GM18519 (cell line): ENCODE measurements at regions not wholly inside any gene's neighbourhood (a gene's known extent, or its start where the extent isn't known, plus 50 kb on each side); places are given as distances from the start of the nearest gene placed in this dataset.
"Not testable (repeated sequence)": the region's sequence is repeated elsewhere in the genome, so short reads cannot be mapped to it uniquely, and the experiment has no call there.

Experiments used
- ATAC-seq: cut with Tn5 transposase; IDR thresholded peaks from one replicate; pipeline ENCODE4 v1.9.1; 2021; ENCODE audit warnings: mild to moderate bottlenecking, moderate library complexity; ENCODE audit not compliant: unreplicated experiment, low FRiP score

DNA sequence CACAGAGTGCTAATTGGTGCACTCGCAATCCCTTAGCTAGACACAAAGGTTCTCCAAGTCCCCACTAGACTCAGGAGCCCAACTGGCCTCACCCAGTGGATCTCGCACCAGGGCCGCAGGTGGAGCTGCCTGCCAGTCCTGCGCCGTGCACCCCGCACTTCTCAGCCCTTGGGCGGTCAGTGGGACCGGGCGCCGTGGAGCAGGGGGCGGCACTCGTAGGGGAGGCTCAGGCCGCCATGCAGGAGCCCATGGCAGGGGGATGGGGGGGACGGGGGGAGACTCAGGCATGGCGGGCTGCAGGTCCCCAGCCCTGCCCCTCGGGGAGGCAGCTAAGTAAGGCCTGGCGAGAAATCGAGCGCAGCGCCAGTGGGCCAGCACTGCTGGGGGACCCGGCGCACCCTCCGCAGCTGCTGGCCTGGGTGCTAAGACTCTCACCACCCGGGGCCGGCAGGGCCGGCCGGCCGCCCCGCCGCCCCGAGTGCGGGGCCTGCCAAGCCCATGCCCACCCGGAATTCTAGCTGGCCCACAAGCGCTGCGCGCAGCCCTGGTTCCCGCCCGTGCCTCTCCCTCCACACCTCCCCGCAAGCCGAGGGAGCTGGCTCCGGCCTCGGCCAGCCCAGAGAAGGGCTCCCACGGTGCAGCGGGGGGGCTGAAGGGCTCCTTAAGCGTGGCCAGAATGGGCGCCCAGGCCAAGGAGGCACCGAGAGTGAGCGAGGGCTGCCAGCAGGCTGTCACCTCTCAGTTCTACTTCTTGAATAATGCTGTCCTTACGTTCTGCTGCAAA, 258.2 kb downstream of the GALC start:
- not testable (repeated sequence) for ATAC-seq

- ATAC-seq, result not testable (repeated sequence)
These were observed 259.9 kb downstream of the GALC start for GRCh38 chr14:87733115-87733514.

GRCh38 chr14:87732562-87732961, 260.4 kb downstream of the GALC start:
- no peak for ATAC-seq

DNA sequence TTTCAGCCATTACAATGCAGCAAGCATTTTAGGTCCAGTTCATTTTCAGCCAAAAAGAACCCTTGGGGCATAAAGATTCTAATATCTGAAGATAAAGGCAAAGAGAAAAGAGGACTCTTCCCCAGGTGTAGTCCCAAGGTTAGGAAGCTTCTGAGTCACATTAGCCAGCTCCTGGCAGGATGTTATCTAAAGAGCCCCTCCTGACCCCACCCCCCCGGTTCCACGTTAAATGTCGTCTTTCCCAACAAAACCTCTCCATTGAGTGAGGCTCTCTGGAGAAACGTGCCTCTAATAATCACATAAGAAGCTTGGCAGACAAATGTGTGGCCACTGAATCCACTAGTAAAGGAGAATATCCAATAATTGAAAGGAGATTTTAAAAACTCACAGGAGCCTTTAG, 267.7 kb downstream of the GALC start:
- no peak for ATAC-seq

DNA sequence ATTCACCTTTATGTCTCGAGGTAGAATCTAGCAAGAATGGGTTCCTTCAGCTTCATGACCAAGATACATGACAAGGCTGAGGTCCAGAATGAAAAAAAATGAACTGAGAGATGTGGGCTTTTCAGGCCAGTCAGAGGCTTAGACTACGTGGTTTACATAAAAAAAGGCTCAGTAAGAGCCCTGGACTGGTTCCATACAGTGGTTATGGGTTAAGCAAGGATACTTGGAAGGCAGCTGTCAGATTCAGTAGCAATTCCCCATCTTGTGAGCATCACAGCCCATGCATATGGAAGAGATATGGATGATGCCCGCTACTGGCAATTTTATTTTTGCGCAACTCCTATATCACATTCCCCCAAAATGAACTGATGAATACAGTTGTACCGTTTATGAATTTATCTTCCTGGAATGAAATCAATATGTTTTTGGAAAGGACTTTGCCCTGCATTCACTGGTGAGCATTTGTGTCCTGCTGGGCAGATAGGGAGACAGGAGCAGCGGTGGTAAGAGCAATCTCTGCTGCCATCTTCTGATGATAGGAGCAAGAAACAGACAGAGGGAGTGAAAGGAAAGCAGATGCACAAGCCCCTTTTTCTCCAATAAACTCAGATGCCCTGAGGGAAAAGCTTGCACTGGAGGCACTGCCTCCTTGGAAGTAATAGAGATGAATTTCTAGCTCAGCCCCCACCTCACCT, 280.4 kb downstream of the GALC start:
- ATAC-seq, result no peak

DNA sequence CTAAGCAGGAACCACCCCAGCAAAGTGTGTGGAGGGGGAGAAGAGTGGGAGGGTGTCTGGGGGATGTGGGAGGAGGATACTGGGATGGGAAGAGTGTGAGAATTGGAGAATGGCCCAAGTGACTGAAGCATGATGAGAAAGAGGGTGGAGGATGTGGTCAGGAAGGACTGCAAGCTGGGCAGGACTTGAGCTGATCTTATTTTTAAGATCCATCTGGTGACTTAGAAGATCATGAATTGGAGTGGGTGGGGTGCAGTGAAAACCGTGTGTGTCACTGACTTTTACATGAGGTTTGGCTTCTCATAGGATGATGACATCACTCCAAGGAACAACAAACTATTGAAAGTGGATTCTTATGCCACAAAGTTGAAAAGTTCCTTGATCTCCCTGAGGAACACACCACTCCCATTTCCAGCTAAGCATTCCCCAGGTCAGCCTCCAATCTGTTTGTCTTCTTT, 287.5 kb downstream of the GALC start:
- ATAC-seq, result no peak

- no peak for ATAC-seq
These were observed 294.5 kb downstream of the GALC start for GRCh38 chr14:87698481-87698880.

DNA sequence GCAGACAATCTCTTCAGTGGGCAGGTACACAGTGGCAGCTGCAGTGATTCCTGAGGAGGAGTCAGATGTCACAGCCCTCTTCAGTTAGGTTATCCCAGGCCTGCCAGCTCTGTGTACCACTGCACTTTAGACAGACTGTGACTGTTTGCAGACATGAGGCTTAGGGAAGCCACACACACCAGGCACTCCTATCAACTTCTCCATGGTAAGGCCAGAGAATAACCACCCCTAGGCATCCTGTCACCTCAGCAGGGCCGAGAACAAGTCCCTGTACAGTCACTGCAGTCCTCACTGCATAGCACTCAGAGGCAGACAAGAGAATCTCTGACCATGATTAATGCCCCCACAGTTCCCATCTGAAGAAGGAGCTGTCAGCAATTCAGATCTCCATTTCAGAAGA, 296.5 kb downstream of the GALC start:
- ATAC-seq, result no peak

- ATAC-seq, result no peak
These were observed 301.7 kb downstream of the GALC start for GRCh38 chr14:87691042-87691881.

DNA sequence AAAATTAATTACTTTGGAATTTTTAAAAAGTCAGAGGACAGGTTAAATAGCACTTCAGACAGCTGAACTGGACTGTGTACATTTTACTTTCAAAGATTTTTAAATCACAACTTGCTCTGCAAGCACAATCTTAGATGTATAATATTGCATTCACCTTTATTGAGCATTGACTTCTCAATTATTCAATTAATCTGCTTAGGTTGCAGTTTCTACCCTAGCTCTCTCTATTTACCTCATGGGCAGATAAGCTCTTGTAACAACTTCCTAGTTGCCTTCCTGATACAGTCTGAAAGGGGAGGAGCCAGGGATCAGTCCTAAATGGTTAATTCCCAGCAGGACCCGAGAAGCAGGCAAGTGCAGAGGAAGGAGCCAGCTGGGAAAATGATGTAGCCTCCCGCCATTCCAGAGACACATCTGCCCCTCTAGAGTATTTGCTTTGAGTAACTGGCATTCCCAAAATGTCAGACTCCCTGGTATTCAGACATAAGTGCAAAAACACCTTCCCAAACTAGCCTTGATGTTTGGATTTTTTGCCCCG, 302.8 kb downstream of the GALC start:
- no peak for ATAC-seq

DNA sequence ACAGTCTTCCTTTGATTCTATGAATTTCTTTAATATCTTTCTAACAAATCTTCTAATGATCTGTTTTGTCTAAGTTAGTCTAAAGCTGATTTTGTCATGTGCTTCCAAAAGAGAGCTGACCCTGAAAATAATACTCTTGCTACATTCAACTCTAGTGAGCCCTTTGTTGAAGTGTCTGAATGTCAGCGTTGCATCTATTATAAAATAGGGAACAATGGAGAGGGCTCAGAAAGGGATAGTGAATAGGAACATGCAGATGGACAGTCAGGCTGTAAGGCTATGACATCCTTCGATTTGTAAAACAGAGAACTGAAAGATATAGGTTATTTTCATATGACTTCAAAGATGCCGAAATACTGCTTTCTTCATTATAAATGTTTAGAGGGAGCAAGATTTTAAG, 304.5 kb downstream of the GALC start:
- ATAC-seq, result no peak

DNA sequence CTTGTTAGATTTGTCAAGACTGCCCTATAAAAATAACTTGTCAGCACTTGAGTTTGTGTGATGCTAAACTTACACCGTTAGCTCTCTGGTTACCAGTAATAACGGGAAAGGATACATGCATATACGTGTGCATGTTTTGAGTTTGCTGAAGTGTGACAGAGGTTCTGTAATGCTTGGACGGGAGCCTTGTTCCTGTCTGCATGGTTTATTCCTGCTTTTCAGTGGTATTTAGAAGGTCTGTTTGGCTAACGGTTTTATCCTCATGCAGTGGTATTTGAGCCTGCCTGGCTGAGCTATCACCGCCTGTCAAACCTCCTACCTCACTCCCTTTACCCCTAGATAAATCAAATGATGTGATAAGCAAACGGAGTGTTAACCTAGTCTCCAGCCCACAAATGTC, 305.6 kb downstream of the GALC start:
- ATAC-seq, result no peak

- no peak for ATAC-seq
These were observed 306.2 kb downstream of the GALC start for GRCh38 chr14:87686746-87687145.

GRCh38 chr14:87679866-87680265, 313.1 kb downstream of the GALC start:
- ATAC-seq, result no peak

DNA sequence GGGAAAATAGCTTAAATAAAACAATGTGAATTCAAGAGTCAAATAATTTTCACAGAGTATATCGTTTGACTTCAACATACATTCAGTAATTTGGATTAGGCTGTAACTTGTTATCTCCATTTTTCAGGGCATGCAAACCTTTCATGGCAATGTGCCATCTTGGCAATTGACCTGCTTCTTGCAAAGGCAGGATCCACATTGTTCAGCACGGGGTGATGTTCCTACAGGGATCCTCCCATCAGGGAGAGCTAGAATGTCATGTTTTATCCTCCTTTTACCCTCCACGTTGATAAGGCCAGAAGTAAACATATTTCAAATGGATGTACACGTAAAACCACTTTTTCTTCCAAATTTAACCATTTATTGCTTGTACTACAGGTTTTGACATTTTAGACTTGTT, 314.4 kb downstream of the GALC start:
- ATAC-seq, result no peak

DNA sequence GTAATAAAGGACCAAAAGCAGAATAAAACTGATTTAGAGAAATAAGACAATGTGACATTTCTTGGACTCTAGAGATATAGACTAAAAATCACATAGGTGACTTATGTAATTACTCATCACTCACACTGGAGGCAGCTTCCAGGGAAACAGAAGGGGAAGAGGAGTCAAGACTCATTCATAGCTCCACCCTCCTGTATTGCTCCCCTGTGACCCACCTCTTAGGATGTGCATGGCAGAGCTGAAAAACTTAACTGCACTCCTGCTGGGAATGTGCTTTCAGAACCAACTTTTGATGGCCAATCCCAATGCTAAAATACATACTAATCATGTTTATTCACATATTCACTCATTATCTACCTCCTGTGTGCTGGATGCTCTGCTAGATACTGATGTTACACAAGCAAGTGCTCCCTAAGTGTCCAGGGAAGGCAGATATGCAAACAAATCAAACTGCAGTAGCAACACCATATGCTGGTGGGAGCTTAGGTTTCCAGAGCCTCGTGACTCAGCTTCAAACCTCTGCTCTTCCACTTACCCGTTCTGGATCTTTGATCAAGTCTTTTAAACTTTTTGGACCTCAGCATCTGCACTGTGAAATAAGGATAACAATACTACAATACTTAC, 316.1 kb downstream of the GALC start:
- ATAC-seq, result no peak

DNA sequence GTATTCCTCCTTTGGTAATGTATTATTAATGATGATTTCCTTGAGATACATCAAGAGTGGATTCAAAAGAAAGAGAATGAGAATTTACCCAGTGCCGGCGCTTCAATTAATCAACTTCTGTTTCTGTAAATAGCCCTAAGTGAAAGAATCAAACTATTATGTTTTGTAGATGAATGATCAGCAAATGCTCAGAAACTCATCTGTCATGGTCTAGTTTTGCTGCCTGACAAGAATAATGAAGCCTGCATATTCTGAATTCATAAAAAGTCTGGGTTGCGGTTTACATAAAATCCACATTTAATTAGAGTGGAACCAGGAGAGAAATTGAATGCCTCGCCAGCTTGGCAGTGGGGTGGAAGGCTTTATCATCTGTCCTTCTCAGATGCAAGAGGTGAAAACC, 325.3 kb downstream of the GALC start:
- ATAC-seq, result no peak

DNA sequence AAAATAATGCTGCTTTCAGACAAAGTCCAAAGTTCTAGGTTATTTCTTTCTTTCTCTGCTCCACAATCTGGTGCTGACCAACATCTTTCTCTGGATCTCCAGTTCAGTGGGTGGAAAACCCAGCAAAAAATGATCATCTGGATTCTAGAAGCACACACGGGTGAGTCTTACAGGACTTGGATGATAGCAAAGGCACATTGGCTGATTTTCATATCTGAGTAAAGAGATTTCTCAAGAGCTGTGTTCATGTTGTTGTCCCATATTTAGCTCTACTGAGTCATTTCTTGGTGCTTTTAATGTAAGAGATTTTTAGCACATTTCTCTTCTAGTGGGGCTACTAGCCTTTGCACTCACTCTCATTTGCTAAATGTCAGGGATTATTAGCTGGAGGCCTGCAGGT, 336.7 kb downstream of the GALC start:
- ATAC-seq, result no peak

- no peak for ATAC-seq
These were observed 340.7 kb downstream of the GALC start for GRCh38 chr14:87652278-87652677.

- no peak for ATAC-seq
These were observed 348.3 kb downstream of the GALC start for GRCh38 chr14:87644689-87645088.
